PFSK-1 (cell line): ENCODE measurements at regions not wholly inside any gene's neighbourhood (a gene's known extent, or its start where the extent isn't known, plus 50 kb on each side); places are given as distances from the start of the nearest gene placed in this dataset.

ENCODE experiments used
- FOXP2 ChIP-seq: optimal IDR thresholded peaks from 2 replicates; pipeline ENCODE3; 2011; ENCODE audit warnings: borderline replicate concordance, control low read depth, inconsistent platforms; ENCODE audit not compliant: insufficient read depth; ENCODE audit errors: extremely low read length, extremely low read depth
- POLR2AphosphoS5 ChIP-seq: IDR thresholded peaks from 2 replicates; pipeline ENCODE4 v1.6.1; 2012; ENCODE audit warnings: low read depth, mild to moderate bottlenecking, control low read depth, low read length, moderate library complexity
- SIN3A ChIP-seq: IDR thresholded peaks from 2 replicates; pipeline ENCODE4 v1.6.1; 2012; ENCODE audit warnings: mild to moderate bottlenecking, low read length, moderate library complexity, borderline replicate concordance; ENCODE audit not compliant: insufficient read depth
- TAF1 ChIP-seq: IDR thresholded peaks from 2 replicates; pipeline ENCODE4 v1.6.1; 2012; ENCODE audit warnings: low read length, control low read depth, borderline replicate concordance; ENCODE audit not compliant: insufficient read depth
- TF ChIP-seq, protein P1 (sequence below), 2 experiments: IDR thresholded peaks; 2 replicates each; pipeline versions ENCODE4 v1.6.1 to v1.8.0; 2011 to 2012; ENCODE audit warnings: low read depth in 2 of 2, low read length in 2 of 2, control low read depth in 1 of 2, inconsistent platforms in 1 of 2, mild to moderate bottlenecking in 1 of 2, moderate library complexity in 1 of 2; ENCODE audit not compliant: insufficient read depth in 1 of 2

- no peak for TF ChIP-seq SIN3A
- TF ChIP-seq TAF1, result no peak
- no peak for TF ChIP-seq POLR2AphosphoS5
- TF ChIP-seq, protein P1, sequence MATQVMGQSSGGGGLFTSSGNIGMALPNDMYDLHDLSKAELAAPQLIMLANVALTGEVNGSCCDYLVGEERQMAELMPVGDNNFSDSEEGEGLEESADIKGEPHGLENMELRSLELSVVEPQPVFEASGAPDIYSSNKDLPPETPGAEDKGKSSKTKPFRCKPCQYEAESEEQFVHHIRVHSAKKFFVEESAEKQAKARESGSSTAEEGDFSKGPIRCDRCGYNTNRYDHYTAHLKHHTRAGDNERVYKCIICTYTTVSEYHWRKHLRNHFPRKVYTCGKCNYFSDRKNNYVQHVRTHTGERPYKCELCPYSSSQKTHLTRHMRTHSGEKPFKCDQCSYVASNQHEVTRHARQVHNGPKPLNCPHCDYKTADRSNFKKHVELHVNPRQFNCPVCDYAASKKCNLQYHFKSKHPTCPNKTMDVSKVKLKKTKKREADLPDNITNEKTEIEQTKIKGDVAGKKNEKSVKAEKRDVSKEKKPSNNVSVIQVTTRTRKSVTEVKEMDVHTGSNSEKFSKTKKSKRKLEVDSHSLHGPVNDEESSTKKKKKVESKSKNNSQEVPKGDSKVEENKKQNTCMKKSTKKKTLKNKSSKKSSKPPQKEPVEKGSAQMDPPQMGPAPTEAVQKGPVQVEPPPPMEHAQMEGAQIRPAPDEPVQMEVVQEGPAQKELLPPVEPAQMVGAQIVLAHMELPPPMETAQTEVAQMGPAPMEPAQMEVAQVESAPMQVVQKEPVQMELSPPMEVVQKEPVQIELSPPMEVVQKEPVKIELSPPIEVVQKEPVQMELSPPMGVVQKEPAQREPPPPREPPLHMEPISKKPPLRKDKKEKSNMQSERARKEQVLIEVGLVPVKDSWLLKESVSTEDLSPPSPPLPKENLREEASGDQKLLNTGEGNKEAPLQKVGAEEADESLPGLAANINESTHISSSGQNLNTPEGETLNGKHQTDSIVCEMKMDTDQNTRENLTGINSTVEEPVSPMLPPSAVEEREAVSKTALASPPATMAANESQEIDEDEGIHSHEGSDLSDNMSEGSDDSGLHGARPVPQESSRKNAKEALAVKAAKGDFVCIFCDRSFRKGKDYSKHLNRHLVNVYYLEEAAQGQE (IDR thresholded peaks at IDR 0.05; ENCODE audit: insufficient read depth in 1 of 2, low read depth in 2 of 2, low read length in 2 of 2), result no peak
- no peak for TF ChIP-seq FOXP2
Measured at GRCh38 chr13:82560889-82561288, 1321.4 kb downstream of the SLITRK1 start.

- no peak for TF ChIP-seq POLR2AphosphoS5
- TF ChIP-seq, protein P1 (IDR thresholded peaks at IDR 0.05; ENCODE audit: insufficient read depth in 1 of 2, low read depth in 2 of 2, low read length in 2 of 2), result no peak
- TF ChIP-seq SIN3A, result no peak
- TF ChIP-seq TAF1, result no peak
- TF ChIP-seq FOXP2, result no peak
Measured at GRCh38 chr13:82522872-82523271, 1359.4 kb downstream of the SLITRK1 start.

DNA sequence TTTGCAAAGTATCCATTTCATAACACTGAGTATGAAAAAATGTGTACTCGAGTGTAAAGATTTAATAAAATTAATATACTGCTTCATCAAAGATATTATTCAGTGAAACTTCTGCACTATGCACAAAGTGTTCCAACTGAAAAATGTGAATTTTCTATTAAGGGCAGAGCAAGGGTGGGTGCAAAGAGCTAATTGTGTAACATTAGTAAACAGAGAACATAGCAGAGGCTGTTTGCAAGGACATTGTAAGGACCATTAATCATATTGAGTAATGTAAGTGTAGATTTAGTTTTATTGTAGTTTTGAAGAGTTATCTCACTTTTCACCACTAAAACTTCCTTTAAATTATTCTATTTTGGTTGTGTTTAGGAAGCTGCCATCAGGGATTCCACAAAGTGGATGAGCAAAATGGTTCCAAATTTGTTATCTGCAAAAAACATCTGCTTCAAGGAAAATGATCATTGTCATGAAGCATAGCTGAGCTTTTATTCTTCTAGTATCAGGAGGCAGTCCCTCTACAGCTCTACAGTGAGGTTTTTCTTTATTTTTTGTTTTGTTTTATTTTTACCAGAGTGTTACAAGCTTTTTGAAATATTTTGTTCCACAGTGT, 1375.4 kb downstream of the SLITRK1 start:
- no peak for TF ChIP-seq SIN3A
- TF ChIP-seq, protein P1 (IDR thresholded peaks at IDR 0.05; ENCODE audit: insufficient read depth in 1 of 2, low read depth in 2 of 2, low read length in 2 of 2), result no peak
- TF ChIP-seq FOXP2, result no peak
- TF ChIP-seq TAF1, result no peak
- no peak for TF ChIP-seq POLR2AphosphoS5

DNA sequence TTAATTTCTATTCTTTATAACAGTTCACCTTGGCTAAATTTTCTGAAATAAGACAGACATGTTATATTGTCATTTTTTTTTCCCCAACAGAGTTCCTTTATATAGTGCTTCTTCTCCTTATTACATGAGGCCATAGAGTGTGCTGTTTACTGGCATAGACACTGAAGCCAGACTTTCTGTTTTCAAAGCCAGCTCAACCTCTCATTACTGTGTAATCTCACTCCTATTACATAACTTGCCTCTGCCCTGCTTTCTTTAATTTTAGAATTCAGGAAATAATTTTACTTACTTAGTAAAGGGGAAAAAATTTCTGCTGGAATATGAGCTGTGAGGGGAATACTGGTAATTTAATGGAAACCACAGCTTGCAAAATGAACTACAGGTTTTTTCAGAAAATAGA, 1380.4 kb downstream of the SLITRK1 start:
- TF ChIP-seq TAF1 (no peak), POLR2AphosphoS5 (no peak), FOXP2 (no peak), SIN3A (no peak)
- TF ChIP-seq, protein P1 (IDR thresholded peaks at IDR 0.05; ENCODE audit: insufficient read depth in 1 of 2, low read depth in 2 of 2, low read length in 2 of 2), result no peak

DNA sequence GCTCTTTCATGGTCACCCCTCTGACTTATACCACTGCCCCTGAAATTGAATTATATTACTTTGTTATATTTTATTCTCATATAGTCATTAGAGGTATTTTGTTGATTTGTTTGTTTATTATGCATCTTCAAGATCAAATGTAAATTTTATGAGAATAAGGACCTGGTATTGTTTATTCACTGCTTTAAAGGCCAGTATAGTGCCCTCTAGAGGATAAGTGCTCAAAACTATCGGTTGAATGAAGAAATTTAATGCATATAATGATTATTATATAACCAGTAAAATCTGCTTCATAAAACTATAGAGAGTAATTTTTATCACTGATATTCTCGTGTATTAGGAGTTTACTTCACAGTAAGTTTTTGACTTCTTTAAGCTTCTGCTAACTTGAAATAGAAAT, 1401.9 kb downstream of the SLITRK1 start:
- TF ChIP-seq, protein P1 (IDR thresholded peaks at IDR 0.05; ENCODE audit: insufficient read depth in 1 of 2, low read depth in 2 of 2, low read length in 2 of 2), result no peak
- TF ChIP-seq SIN3A, result no peak
- TF ChIP-seq POLR2AphosphoS5, result no peak
- TF ChIP-seq TAF1, result no peak
- no peak for TF ChIP-seq FOXP2
